ENCODE measurements at regions not wholly inside any gene's neighbourhood (a gene's known extent, or its start where the extent isn't known, plus 50 kb on each side); places are given as distances from the start of the nearest gene placed in this dataset.

GRCh38 chr10:78650122-78650521 lies 418.6 kb upstream of the ZMIZ1 start:
- ATAC-seq (ENCODE audit: low FRiP score in 2 of 2) (peak in 1 of 2 donors; percentile 19), DNase-seq (no peak)
- no peaks in the 10 kb centered on the region for H3K27me3 ChIP-seq
- no peaks in the 10 kb centered on the region for H3K36me3 ChIP-seq
- H3K9me3 ChIP-seq: no peaks in the 10 kb centered on the region
- no peaks in the 10 kb centered on the region for H3K4me1 ChIP-seq
- TF ChIP-seq EP300 (IDR thresholded peaks at IDR 0.05) (no peak), POLR2AphosphoS5 (IDR thresholded peaks at IDR 0.05) (no peak), POLR2A (IDR thresholded peaks at IDR 0.05) (no peak)
- TF ChIP-seq, protein P1, sequence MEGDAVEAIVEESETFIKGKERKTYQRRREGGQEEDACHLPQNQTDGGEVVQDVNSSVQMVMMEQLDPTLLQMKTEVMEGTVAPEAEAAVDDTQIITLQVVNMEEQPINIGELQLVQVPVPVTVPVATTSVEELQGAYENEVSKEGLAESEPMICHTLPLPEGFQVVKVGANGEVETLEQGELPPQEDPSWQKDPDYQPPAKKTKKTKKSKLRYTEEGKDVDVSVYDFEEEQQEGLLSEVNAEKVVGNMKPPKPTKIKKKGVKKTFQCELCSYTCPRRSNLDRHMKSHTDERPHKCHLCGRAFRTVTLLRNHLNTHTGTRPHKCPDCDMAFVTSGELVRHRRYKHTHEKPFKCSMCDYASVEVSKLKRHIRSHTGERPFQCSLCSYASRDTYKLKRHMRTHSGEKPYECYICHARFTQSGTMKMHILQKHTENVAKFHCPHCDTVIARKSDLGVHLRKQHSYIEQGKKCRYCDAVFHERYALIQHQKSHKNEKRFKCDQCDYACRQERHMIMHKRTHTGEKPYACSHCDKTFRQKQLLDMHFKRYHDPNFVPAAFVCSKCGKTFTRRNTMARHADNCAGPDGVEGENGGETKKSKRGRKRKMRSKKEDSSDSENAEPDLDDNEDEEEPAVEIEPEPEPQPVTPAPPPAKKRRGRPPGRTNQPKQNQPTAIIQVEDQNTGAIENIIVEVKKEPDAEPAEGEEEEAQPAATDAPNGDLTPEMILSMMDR (IDR thresholded peaks at IDR 0.05): no peak
- H3K4me3 ChIP-seq: no peak overlapping the region
- no peak overlapping the region for H3K27ac ChIP-seq

DNA sequence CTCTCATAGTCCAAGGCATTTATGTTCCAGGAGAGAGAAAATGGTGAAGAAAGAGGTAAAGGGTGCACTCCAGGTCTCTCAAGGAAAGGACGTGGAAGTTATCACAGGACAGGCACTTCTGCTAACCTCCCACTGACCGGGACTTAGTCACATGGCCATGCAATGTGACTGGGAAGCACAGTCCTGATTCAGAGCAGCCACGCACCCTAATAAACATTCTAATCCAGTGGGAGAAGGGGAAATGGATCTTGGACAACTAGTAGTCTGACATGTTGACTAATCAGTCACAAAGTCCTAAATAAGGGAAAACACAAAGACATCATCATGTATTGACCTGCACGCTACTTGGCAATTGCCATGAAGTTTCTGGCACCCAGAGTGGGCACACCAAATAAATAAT lies 417.5 kb upstream of the ZMIZ1 start:
- no peaks in the 10 kb centered on the region for H3K36me3 ChIP-seq
- ATAC-seq (ENCODE audit: low FRiP score in 2 of 2) (no peak), DNase-seq (no peak)
- H3K27me3 ChIP-seq: no peaks in the 10 kb centered on the region
- no peaks in the 10 kb centered on the region for H3K9me3 ChIP-seq
- WGBS, 2 donors: 77% methylated on average over 4 of the region's 4 CpGs
- H3K27ac ChIP-seq: no peak overlapping the region
- TF ChIP-seq, protein P1 (IDR thresholded peaks at IDR 0.05): no peak
- TF ChIP-seq POLR2AphosphoS5 (IDR thresholded peaks at IDR 0.05) (no peak), POLR2A (IDR thresholded peaks at IDR 0.05) (no peak), EP300 (IDR thresholded peaks at IDR 0.05) (no peak)
- H3K4me3 ChIP-seq: no peak overlapping the region
- H3K4me1 ChIP-seq: no peaks in the 10 kb centered on the region

DNA sequence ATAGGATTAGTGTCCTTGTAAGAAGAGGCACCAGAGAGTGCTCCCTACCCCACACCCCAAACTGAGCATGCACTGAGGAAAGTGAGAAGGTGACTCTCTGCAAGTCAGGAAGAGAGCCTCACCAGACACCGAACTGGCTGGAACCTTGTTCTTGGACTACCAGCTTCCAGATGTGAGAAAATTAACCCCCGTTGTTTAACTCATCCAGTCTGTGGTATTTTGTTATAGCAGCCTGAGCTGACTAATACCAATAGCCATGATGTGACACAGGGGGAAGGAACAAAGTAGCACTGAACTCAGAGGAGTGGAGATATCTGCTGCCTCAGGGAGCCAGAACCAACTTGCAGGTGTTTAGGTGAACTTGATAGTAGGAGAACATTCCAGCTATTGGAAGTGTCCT lies 415.2 kb upstream of the ZMIZ1 start:
- DNase-seq (no peak), ATAC-seq (ENCODE audit: low FRiP score in 2 of 2) (no peak)
- no peak for TF ChIP-seq POLR2AphosphoS5 (IDR thresholded peaks at IDR 0.05)
- TF ChIP-seq, protein P1 (IDR thresholded peaks at IDR 0.05): no peak
- no peak for TF ChIP-seq POLR2A (IDR thresholded peaks at IDR 0.05)
- no peak for TF ChIP-seq EP300 (IDR thresholded peaks at IDR 0.05)
- 80 to 96% methylated on average over 2 of the region's 2 CpGs for WGBS, 2 donors
- Histone ChIP-seq H3K9me3 (no peaks in the 10 kb centered on the region), H3K27ac (no peak overlapping the region), H3K27me3 (no peaks in the 10 kb centered on the region), H3K4me1 (peaks cover 0 to 14% (median 1%) of the 10 kb centered on the region in 4 donors), H3K36me3 (no peaks in the 10 kb centered on the region), H3K4me3 (no peak overlapping the region)

- no peaks in the 10 kb centered on the region for H3K27me3 ChIP-seq
- H3K27ac ChIP-seq: no peak overlapping the region
- H3K9me3 ChIP-seq: no peaks in the 10 kb centered on the region
- WGBS, 2 donors: 68 to 76% methylated on average over 3 of the region's 3 CpGs
- no peaks in the 10 kb centered on the region for H3K36me3 ChIP-seq
- no peak for TF ChIP-seq POLR2AphosphoS5 (IDR thresholded peaks at IDR 0.05)
- TF ChIP-seq EP300 (IDR thresholded peaks at IDR 0.05): no peak
- TF ChIP-seq, protein P1 (IDR thresholded peaks at IDR 0.05): no peak
- no peak for TF ChIP-seq POLR2A (IDR thresholded peaks at IDR 0.05)
- no peak for DNase-seq
- no peak overlapping the region for H3K4me3 ChIP-seq
- ATAC-seq (ENCODE audit: low FRiP score in 2 of 2): no peak
- peaks cover 0 to 14% (median 1%) of the 10 kb centered on the region in 4 donors for H3K4me1 ChIP-seq
Measured at GRCh38 chr10:78654047-78654590, 414.6 kb upstream of the ZMIZ1 start.

GRCh38 chr10:78655979-78656378 lies 412.8 kb upstream of the ZMIZ1 start:
- H3K4me3 ChIP-seq: no peak overlapping the region
- TF ChIP-seq, protein P1 (IDR thresholded peaks at IDR 0.05): no peak
- TF ChIP-seq POLR2AphosphoS5 (IDR thresholded peaks at IDR 0.05) (no peak), EP300 (IDR thresholded peaks at IDR 0.05) (no peak), POLR2A (IDR thresholded peaks at IDR 0.05) (no peak)
- H3K36me3 ChIP-seq: no peaks in the 10 kb centered on the region
- peaks cover 0 to 14% (median 1%) of the 10 kb centered on the region in 4 donors for H3K4me1 ChIP-seq
- DNase-seq (no peak), ATAC-seq (ENCODE audit: low FRiP score in 2 of 2) (no peak)
- H3K9me3 ChIP-seq: no peaks in the 10 kb centered on the region
- H3K27me3 ChIP-seq: no peaks in the 10 kb centered on the region
- H3K27ac ChIP-seq: no peak overlapping the region
- WGBS, 2 donors: 58 to 66% methylated on average over 5 of the region's 5 CpGs
